Adipocyte (in vitro differentiated cells): ENCODE measurements at regions not wholly inside any gene's neighbourhood (a gene's known extent, or its start where the extent isn't known, plus 50 kb on each side); places are given as distances from the start of the nearest gene placed in this dataset.
A peak's percentile ranks its signal among the peaks of the same experiment; 100 is the strongest.

Source experiments
- DNase-seq: peaks from one replicate; pipeline ENCODE4 v3.0.0-alpha.2; 2015; ENCODE audit warnings: low read depth
- H3K27me3 ChIP-seq: replicated peaks from 2 replicates; pipeline ENCODE4 v1.7.0; 2013; ENCODE audit warnings: mild to moderate bottlenecking, low read length, moderate library complexity; ENCODE audit not compliant: control insufficient read depth, insufficient read depth
- H3K36me3 ChIP-seq: 2 replicates; pipeline ENCODE4 v1.7.0; 2013; ENCODE audit warnings: low read length, mild to moderate bottlenecking, moderate library complexity; ENCODE audit not compliant: control insufficient read depth, insufficient read depth, severe bottlenecking
- H3K4me1 ChIP-seq: 2 replicates; pipeline ENCODE4 v1.7.0; 2013; ENCODE audit warnings: mild to moderate bottlenecking, low read length, moderate library complexity; ENCODE audit not compliant: control insufficient read depth, insufficient read depth
- H3K4me3 ChIP-seq: 2 replicates; pipeline ENCODE4 v1.7.0; 2013; ENCODE audit warnings: mild to moderate bottlenecking, low read length, moderate library complexity
- H3K9ac ChIP-seq: 2 replicates; pipeline ENCODE4 v1.7.0; 2013; ENCODE audit warnings: mild to moderate bottlenecking, low read length, moderate library complexity
- H3K9me3 ChIP-seq: 2 replicates; pipeline ENCODE4 v1.7.0; 2013; ENCODE audit warnings: mild to moderate bottlenecking, low read length, moderate library complexity; ENCODE audit not compliant: control insufficient read depth

GRCh38 chr3:111428301-111428700 lies 113.7 kb upstream of the CD96 start:
- DNase-seq: no peak
- no peaks in the 10 kb centered on the region for H3K36me3 ChIP-seq
- no peak overlapping the region for H3K9ac ChIP-seq
- H3K27me3 ChIP-seq: no peaks in the 10 kb centered on the region
- H3K4me1 ChIP-seq: no peaks in the 10 kb centered on the region
- peaks cover 13% of the 10 kb centered on the region for H3K9me3 ChIP-seq
- no peak overlapping the region for H3K4me3 ChIP-seq

- H3K9ac ChIP-seq: no peak overlapping the region
- H3K27me3 ChIP-seq: no peaks in the 10 kb centered on the region
- no peaks in the 10 kb centered on the region for H3K36me3 ChIP-seq
- H3K9me3 ChIP-seq: peaks cover 7% of the 10 kb centered on the region
- no peak for DNase-seq
- H3K4me3 ChIP-seq: no peak overlapping the region
- H3K4me1 ChIP-seq: no peaks in the 10 kb centered on the region
These were observed 106.9 kb upstream of the CD96 start for GRCh38 chr3:111434941-111435622.

- Histone ChIP-seq H3K9me3 (peaks cover 1% of the 10 kb centered on the region), H3K4me3 (no peak overlapping the region), H3K4me1 (no peaks in the 10 kb centered on the region), H3K27me3 (no peaks in the 10 kb centered on the region), H3K9ac (no peak overlapping the region), H3K36me3 (no peaks in the 10 kb centered on the region)
- DNase-seq: no peak
These were observed 103.7 kb upstream of the CD96 start for GRCh38 chr3:111438283-111438682.

GRCh38 chr3:111454551-111454950 lies 87.4 kb upstream of the CD96 start:
- no peaks in the 10 kb centered on the region for H3K27me3 ChIP-seq
- H3K9me3 ChIP-seq: peaks cover 5% of the 10 kb centered on the region
- H3K4me3 ChIP-seq: no peak overlapping the region
- no peak for DNase-seq
- no peak overlapping the region for H3K9ac ChIP-seq
- H3K36me3 ChIP-seq: no peaks in the 10 kb centered on the region
- H3K4me1 ChIP-seq: no peaks in the 10 kb centered on the region

GRCh38 chr3:111465081-111465670 lies 76.8 kb upstream of the CD96 start:
- no peak for DNase-seq

GRCh38 chr3:111470032-111470431 lies 72.0 kb upstream of the CD96 start:
- Histone ChIP-seq H3K9ac (no peak overlapping the region), H3K36me3 (no peaks in the 10 kb centered on the region), H3K9me3 (no peaks in the 10 kb centered on the region), H3K4me1 (no peaks in the 10 kb centered on the region), H3K27me3 (no peaks in the 10 kb centered on the region), H3K4me3 (no peak overlapping the region)
- no peak for DNase-seq

More at GRCh38 chr3:111465081-111465670, 76.8 kb upstream of the CD96 start:
- Histone ChIP-seq H3K27me3 (no peaks in the 10 kb centered on the region), H3K9ac (no peak overlapping the region), H3K36me3 (no peaks in the 10 kb centered on the region), H3K4me3 (no peak overlapping the region), H3K9me3 (no peaks in the 10 kb centered on the region), H3K4me1 (no peaks in the 10 kb centered on the region)

GRCh38 chr3:111471831-111472230 lies 70.2 kb upstream of the CD96 start:
- DNase-seq: peak; percentile 51
- no peaks in the 10 kb centered on the region for H3K9me3 ChIP-seq
- no peak overlapping the region for H3K4me3 ChIP-seq
- H3K9ac ChIP-seq: no peak overlapping the region
- no peaks in the 10 kb centered on the region for H3K36me3 ChIP-seq
- H3K4me1 ChIP-seq: no peaks in the 10 kb centered on the region
- no peaks in the 10 kb centered on the region for H3K27me3 ChIP-seq

- no peak for DNase-seq
These were observed 69.4 kb upstream of the CD96 start for GRCh38 chr3:111472556-111472955.

GRCh38 chr3:111473550-111473949 lies 68.4 kb upstream of the CD96 start:
- Histone ChIP-seq H3K4me1 (no peaks in the 10 kb centered on the region), H3K9me3 (no peaks in the 10 kb centered on the region), H3K36me3 (no peaks in the 10 kb centered on the region), H3K27me3 (no peaks in the 10 kb centered on the region), H3K9ac (no peak overlapping the region), H3K4me3 (no peak overlapping the region)
- no peak for DNase-seq

More at GRCh38 chr3:111472556-111472955, 69.4 kb upstream of the CD96 start:
- H3K36me3 ChIP-seq: no peaks in the 10 kb centered on the region
- no peaks in the 10 kb centered on the region for H3K27me3 ChIP-seq
- H3K9ac ChIP-seq: no peak overlapping the region
- no peaks in the 10 kb centered on the region for H3K9me3 ChIP-seq
- H3K4me3 ChIP-seq: no peak overlapping the region
- no peaks in the 10 kb centered on the region for H3K4me1 ChIP-seq

- no peak overlapping the region for H3K9ac ChIP-seq
- no peak overlapping the region for H3K4me3 ChIP-seq
- H3K27me3 ChIP-seq: no peaks in the 10 kb centered on the region
- DNase-seq: no peak
- H3K4me1 ChIP-seq: no peaks in the 10 kb centered on the region
- H3K9me3 ChIP-seq: no peaks in the 10 kb centered on the region
- H3K36me3 ChIP-seq: no peaks in the 10 kb centered on the region
These were observed 65.3 kb upstream of the CD96 start for GRCh38 chr3:111476701-111477100.

GRCh38 chr3:111480091-111480490 lies 61.9 kb upstream of the CD96 start:
- peaks cover 3% of the 10 kb centered on the region for H3K9me3 ChIP-seq
- H3K9ac ChIP-seq: no peak overlapping the region
- peaks cover 3% of the 10 kb centered on the region for H3K4me1 ChIP-seq
- no peaks in the 10 kb centered on the region for H3K27me3 ChIP-seq
- DNase-seq: no peak
- no peak overlapping the region for H3K4me3 ChIP-seq
- no peaks in the 10 kb centered on the region for H3K36me3 ChIP-seq

GRCh38 chr3:111481551-111481950 lies 60.4 kb upstream of the CD96 start:
- H3K9ac ChIP-seq: no peak overlapping the region
- no peak overlapping the region for H3K4me3 ChIP-seq
- no peaks in the 10 kb centered on the region for H3K36me3 ChIP-seq
- peak; percentile 38 for DNase-seq
- no peaks in the 10 kb centered on the region for H3K27me3 ChIP-seq
- H3K4me1 ChIP-seq: peaks cover 3% of the 10 kb centered on the region
- H3K9me3 ChIP-seq: peaks cover 3% of the 10 kb centered on the region
